ENCODE measurements at regions not wholly inside any gene's neighbourhood (a gene's known extent, or its start where the extent isn't known, plus 50 kb on each side); places are given as distances from the start of the nearest gene placed in this dataset.

GRCh38 chr10:123599366-123599849 is 66.7 kb upstream of the GPR26 start:
- no peaks in the 10 kb centered on the region for H3K27me3 ChIP-seq (ENCODE audit: control insufficient read depth in 2 of 2, insufficient read depth in 2 of 2, low read length in 2 of 2)
- WGBS (ENCODE audit: insufficient coverage, low coverage, missing lambda C conversion rate): 3% methylated on average over 5 of the region's 8 CpGs
- ATAC-seq (no peak), FAIRE-seq (no peak), DNase-seq (ENCODE audit: extremely low read depth in 1 of 4, low spot score in 3 of 4) (no peak)
- TF ChIP-seq THRA (IDR thresholded peaks at IDR 0.05): no peak
- no peak for TF ChIP-seq XRCC4 (IDR thresholded peaks at IDR 0.05; ENCODE audit: extremely low read depth, insufficient read depth, insufficient read length)
- no peak for TF ChIP-seq CREB1 (IDR thresholded peaks at IDR 0.05)
- TF ChIP-seq CREB1 (CRISPR knock-in tag; IDR thresholded peaks at IDR 0.05): no peak
- TF ChIP-seq FOXK1 (CRISPR knock-in tag; IDR thresholded peaks at IDR 0.05; ENCODE audit: borderline replicate concordance): no peak
- H3K9ac ChIP-seq (ENCODE audit: insufficient read depth in 1 of 2, low read depth in 2 of 2, low read length in 2 of 2): no peak overlapping the region
- no TSS peak for BruUV-seq (replicated peaks)
- no peaks in the 10 kb centered on the region for H3K36me3 ChIP-seq (ENCODE audit: control insufficient read depth, insufficient read depth, low read length)
- H3K4me1 ChIP-seq (replicated peaks in 1 of 2; ENCODE audit: control insufficient read depth in 2 of 2, insufficient read depth in 2 of 2, low read length in 2 of 2): no peaks in the 10 kb centered on the region
- no peak overlapping the region for H3K4me2 ChIP-seq (ENCODE audit: insufficient read depth, low read length)
- no peak overlapping the region for H2AFZ ChIP-seq (ENCODE audit: low read depth, low read length)
- ChIA-PET CTCF (ENCODE audit: low intra/inter-chr PET ratio) (no interaction called here), POLR2A (no interaction called here)
- no peaks in the 10 kb centered on the region for H3K79me2 ChIP-seq (ENCODE audit: control insufficient read depth, insufficient read depth, low read length)
- no peaks in the 10 kb centered on the region for H4K20me1 ChIP-seq (replicated peaks; ENCODE audit: control insufficient read depth, insufficient read depth, low read length)
- no peaks in the 10 kb centered on the region for H3K9me1 ChIP-seq (ENCODE audit: control insufficient read depth, insufficient read depth, low read length)
- H3K9me3 ChIP-seq (replicated peaks; ENCODE audit: control insufficient read depth, insufficient read depth, low read depth, low read length): no peaks in the 10 kb centered on the region
- in situ Hi-C loops (cut with MboI): loop anchor here (25.0 kb wide), 1 partner anchor 788 kb away; no protein-coding TSS in a partner anchor
- intact Hi-C loops (cut with micrococcal nuclease): no loop called here
- no peak overlapping the region for H3K27ac ChIP-seq (ENCODE audit: extremely low read depth, low read depth, low read length)
- no peak overlapping the region for H3K4me3 ChIP-seq

GRCh38 chr10:123600177-123600576 is 66.0 kb upstream of the GPR26 start:
- in situ Hi-C loops (cut with MboI): no loop called here
- intact Hi-C loops (cut with micrococcal nuclease): no loop called here
- Histone ChIP-seq H3K79me2 (ENCODE audit: control insufficient read depth, insufficient read depth, low read length) (no peaks in the 10 kb centered on the region), H3K9me3 (replicated peaks; ENCODE audit: control insufficient read depth, insufficient read depth, low read depth, low read length) (no peaks in the 10 kb centered on the region), H3K9me1 (ENCODE audit: control insufficient read depth, insufficient read depth, low read length) (no peaks in the 10 kb centered on the region), H3K4me3 (no peak overlapping the region), H3K4me2 (ENCODE audit: insufficient read depth, low read length) (no peak overlapping the region), H3K27ac (ENCODE audit: extremely low read depth, low read depth, low read length) (no peak overlapping the region), H3K27me3 (ENCODE audit: control insufficient read depth in 2 of 2, insufficient read depth in 2 of 2, low read length in 2 of 2) (no peaks in the 10 kb centered on the region), H4K20me1 (replicated peaks; ENCODE audit: control insufficient read depth, insufficient read depth, low read length) (no peaks in the 10 kb centered on the region), H2AFZ (ENCODE audit: low read depth, low read length) (no peak overlapping the region), H3K36me3 (ENCODE audit: control insufficient read depth, insufficient read depth, low read length) (no peaks in the 10 kb centered on the region), H3K9ac (ENCODE audit: insufficient read depth in 1 of 2, low read depth in 2 of 2, low read length in 2 of 2) (no peak overlapping the region), H3K4me1 (replicated peaks in 1 of 2; ENCODE audit: control insufficient read depth in 2 of 2, insufficient read depth in 2 of 2, low read length in 2 of 2) (no peaks in the 10 kb centered on the region)
- ATAC-seq (no peak), FAIRE-seq (no peak), DNase-seq (ENCODE audit: extremely low read depth in 1 of 4, low spot score in 3 of 4) (no peak)
- WGBS (ENCODE audit: insufficient coverage, low coverage, missing lambda C conversion rate): 5% methylated on average over 3 of the region's 3 CpGs
- ChIA-PET POLR2A (no interaction called here), CTCF (ENCODE audit: low intra/inter-chr PET ratio) (no interaction called here)
- TF ChIP-seq, protein P1, sequence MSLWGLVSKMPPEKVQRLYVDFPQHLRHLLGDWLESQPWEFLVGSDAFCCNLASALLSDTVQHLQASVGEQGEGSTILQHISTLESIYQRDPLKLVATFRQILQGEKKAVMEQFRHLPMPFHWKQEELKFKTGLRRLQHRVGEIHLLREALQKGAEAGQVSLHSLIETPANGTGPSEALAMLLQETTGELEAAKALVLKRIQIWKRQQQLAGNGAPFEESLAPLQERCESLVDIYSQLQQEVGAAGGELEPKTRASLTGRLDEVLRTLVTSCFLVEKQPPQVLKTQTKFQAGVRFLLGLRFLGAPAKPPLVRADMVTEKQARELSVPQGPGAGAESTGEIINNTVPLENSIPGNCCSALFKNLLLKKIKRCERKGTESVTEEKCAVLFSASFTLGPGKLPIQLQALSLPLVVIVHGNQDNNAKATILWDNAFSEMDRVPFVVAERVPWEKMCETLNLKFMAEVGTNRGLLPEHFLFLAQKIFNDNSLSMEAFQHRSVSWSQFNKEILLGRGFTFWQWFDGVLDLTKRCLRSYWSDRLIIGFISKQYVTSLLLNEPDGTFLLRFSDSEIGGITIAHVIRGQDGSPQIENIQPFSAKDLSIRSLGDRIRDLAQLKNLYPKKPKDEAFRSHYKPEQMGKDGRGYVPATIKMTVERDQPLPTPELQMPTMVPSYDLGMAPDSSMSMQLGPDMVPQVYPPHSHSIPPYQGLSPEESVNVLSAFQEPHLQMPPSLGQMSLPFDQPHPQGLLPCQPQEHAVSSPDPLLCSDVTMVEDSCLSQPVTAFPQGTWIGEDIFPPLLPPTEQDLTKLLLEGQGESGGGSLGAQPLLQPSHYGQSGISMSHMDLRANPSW (CRISPR knock-in tag; IDR thresholded peaks at IDR 0.05): no peak
- TF ChIP-seq ZNF316 (IDR thresholded peaks at IDR 0.05) (peak; percentile 31; the same call in 1 of the 2 replicates), RNF2 (IDR thresholded peaks at IDR 0.05) (no peak)
- BruUV-seq (replicated peaks): no TSS peak
